GM23338 (cell line): ENCODE measurements at regions not wholly inside any gene's neighbourhood (a gene's known extent, or its start where the extent isn't known, plus 50 kb on each side); places are given as distances from the start of the nearest gene placed in this dataset.

ENCODE experiments used
- ATAC-seq: fragments of 200-7000 bp; cut with Tn5 transposase; 3 replicates; pipeline ENCODE4 v1.9.1; 2020
- DNase-seq: peaks from one replicate; pipeline ENCODE4 v3.0.0-alpha.2; 2015; ENCODE audit warnings: low spot score
- H2AFZ ChIP-seq: fragments of 200-600 bp; sonication (generic); 2 replicates; pipeline ENCODE4 v1.8.0; 2016; ENCODE audit warnings: antibody characterized with exemption, mild to moderate bottlenecking, moderate library complexity
- H3F3A ChIP-seq: fragments of 200-600 bp; sonication (generic); replicated peaks from 2 replicates; pipeline ENCODE4 v1.8.0; 2017; ENCODE audit warnings: antibody characterized with exemption, mixed run types, low read depth
- H3K27ac ChIP-seq: fragments of 200-600 bp; sonication (generic); 2 replicates; pipeline ENCODE4 v1.6.1; 2016; ENCODE audit warnings: low read depth
- H3K27me3 ChIP-seq: fragments of 200-600 bp; sonication (generic); 2 replicates; pipeline ENCODE4 v1.8.0; 2016; ENCODE audit warnings: mild to moderate bottlenecking, mixed run types, moderate library complexity; ENCODE audit not compliant: insufficient read depth
- H3K36me3 ChIP-seq: fragments of 200-600 bp; sonication (generic); 2 replicates; pipeline ENCODE4 v1.8.0; 2016; ENCODE audit warnings: mild to moderate bottlenecking; ENCODE audit not compliant: insufficient read depth
- H3K4me1 ChIP-seq: fragments of 200-600 bp; sonication (generic); 2 replicates; pipeline ENCODE4 v1.8.0; 2016; ENCODE audit warnings: mild to moderate bottlenecking, moderate library complexity; ENCODE audit not compliant: insufficient read depth
- H3K4me2 ChIP-seq: fragments of 200-600 bp; sonication (generic); 2 replicates; pipeline ENCODE4 v1.7.1; 2017; ENCODE audit warnings: mixed run types
- H3K4me3 ChIP-seq: fragments of 200-600 bp; sonication (generic); 2 replicates; pipeline ENCODE4 v1.6.1; 2016; ENCODE audit warnings: mixed run types
- H3K79me2 ChIP-seq: fragments of 200-600 bp; sonication (generic); replicated peaks from 2 replicates; pipeline ENCODE4 v1.8.0; 2017; ENCODE audit warnings: mild to moderate bottlenecking; ENCODE audit not compliant: insufficient read depth
- H3K9me2 ChIP-seq: fragments of 200-600 bp; sonication (generic); 2 replicates; pipeline ENCODE4 v1.8.0; 2017; ENCODE audit not compliant: insufficient read depth
- H4K20me1 ChIP-seq: fragments of 200-600 bp; sonication (generic); replicated peaks from 2 replicates; pipeline ENCODE4 v1.8.0; 2017; ENCODE audit warnings: mild to moderate bottlenecking; ENCODE audit not compliant: insufficient read depth
- H3K27ac Mint-ChIP-seq: 2 replicates; pipeline ENCODE4 v1.8.0; 2020; ENCODE audit warnings: inconsistent platforms, mild to moderate bottlenecking, moderate library complexity, mixed read lengths
- H3K27me3 Mint-ChIP-seq: 3 replicates; pipeline ENCODE4 v1.8.0; 2022; ENCODE audit warnings: low read depth, mild to moderate bottlenecking, moderate library complexity, mixed read lengths, inconsistent platforms; ENCODE audit not compliant: insufficient read depth, poor library complexity
- H3K36me3 Mint-ChIP-seq: 3 replicates; pipeline ENCODE4 v1.8.0; 2021; ENCODE audit warnings: low read depth, mild to moderate bottlenecking, inconsistent platforms, moderate library complexity, mixed read lengths
- H3K4me1 Mint-ChIP-seq: 3 replicates; pipeline ENCODE4 v1.8.0; 2020; ENCODE audit warnings: mild to moderate bottlenecking, inconsistent platforms, mixed read lengths
- H3K4me3 Mint-ChIP-seq: 3 replicates; pipeline ENCODE4 v1.8.0; 2021; ENCODE audit warnings: moderate library complexity, mild to moderate bottlenecking, inconsistent platforms, mixed read lengths
- H3K9me3 Mint-ChIP-seq: 3 replicates; pipeline ENCODE4 v1.8.0; 2020; ENCODE audit warnings: moderate library complexity, mild to moderate bottlenecking, inconsistent platforms, mixed read lengths
- CREB1 ChIP-seq: fragments of 250-450 bp; sonication (Bioruptor Pico); IDR thresholded peaks from 2 replicates; pipeline ENCODE4 v1.5.0; 2020; ENCODE audit warnings: low read depth, mild to moderate bottlenecking, moderate library complexity
- CTCF ChIP-seq, 2 experiments: fragments of 200-600 bp in 1 of 2; sonication (generic) in 1 of 2; conservative IDR thresholded peaks; 2 replicates each; pipeline versions ENCODE4 v1.5.1 to v1.6.1; 2016 to 2017; ENCODE audit warnings: antibody characterized with exemption in 2 of 2, low read depth in 2 of 2, mild to moderate bottlenecking in 2 of 2, moderate library complexity in 1 of 2
- ETS1 ChIP-seq: IDR thresholded peaks from 2 replicates; pipeline ENCODE4 v1.6.1; 2016; ENCODE audit warnings: antibody characterized with exemption
- EZH2 ChIP-seq: fragments of 200-600 bp; sonication (generic); IDR thresholded peaks from one replicate; pipeline ENCODE4 v1.8.0; 2017; ENCODE audit warnings: antibody characterized with exemption, mild to moderate bottlenecking, low read depth; ENCODE audit not compliant: unreplicated experiment
- EZH2phosphoT487 ChIP-seq: fragments of 200-600 bp; sonication (generic); IDR thresholded peaks from one replicate; pipeline ENCODE4 v1.8.1; 2018; ENCODE audit warnings: antibody characterized with exemption; ENCODE audit not compliant: unreplicated experiment
- JUNB ChIP-seq: IDR thresholded peaks from one replicate; pipeline ENCODE4 v1.6.1; 2016; ENCODE audit warnings: antibody characterized with exemption; ENCODE audit not compliant: unreplicated experiment
- POLR2AphosphoS5 ChIP-seq: IDR thresholded peaks from 2 replicates; pipeline ENCODE4 v1.6.1; 2016; ENCODE audit warnings: antibody characterized with exemption, low read depth
- REST ChIP-seq: IDR thresholded peaks from one replicate; pipeline ENCODE4 v1.6.1; 2018; ENCODE audit warnings: antibody characterized with exemption; ENCODE audit not compliant: unreplicated experiment
- ZNF114 ChIP-seq: fragments of 250-450 bp; sonication (Bioruptor Pico); IDR thresholded peaks from 2 replicates; pipeline ENCODE4 v1.5.0; 2020; ENCODE audit warnings: mild to moderate bottlenecking, moderate library complexity
- ZNF331 ChIP-seq: fragments of 250-450 bp; sonication (Bioruptor Pico); IDR thresholded peaks from 2 replicates; pipeline ENCODE4 v1.5.0; 2020; ENCODE audit warnings: low read depth, mild to moderate bottlenecking, moderate library complexity
- ZNF462 ChIP-seq: fragments of 250-450 bp; sonication (Bioruptor Pico); IDR thresholded peaks from 2 replicates; pipeline ENCODE4 v1.5.0; 2020; ENCODE audit warnings: mild to moderate bottlenecking, moderate library complexity

- TF ChIP-seq ZNF462 (CRISPR knock-in tag): no peak
These were observed 296.3 kb downstream of the PREX1 start (continued) for GRCh38 chr20:48531505-48531904.

- H3K4me2 ChIP-seq: no peak overlapping the region
- H3K27ac ChIP-seq: no peak overlapping the region
- Mint-ChIP-seq H3K27ac (no peak overlapping the region), H3K4me1 (no peaks in the 10 kb centered on the region; the same call in 2 of the 3 replicates), H3K4me3 (no peak overlapping the region), H3K27me3 (peaks cover 6% of the 10 kb centered on the region), H3K36me3 (no peaks in the 10 kb centered on the region), H3K9me3 (no peaks in the 10 kb centered on the region)
- ATAC-seq (no peak), DNase-seq (no peak)
- H3K27me3 ChIP-seq: no peaks in the 10 kb centered on the region
- no peaks in the 10 kb centered on the region for H4K20me1 ChIP-seq
- no peaks in the 10 kb centered on the region for H3K79me2 ChIP-seq
- H3K4me1 ChIP-seq: no peaks in the 10 kb centered on the region
- no peak overlapping the region for H2AFZ ChIP-seq
- no peaks in the 10 kb centered on the region for H3K36me3 ChIP-seq
- H3K9me2 ChIP-seq: 0 out of 2 replicates have a peak, but pooled peaks cover 4% of the 10 kb centered on the region
- H3F3A ChIP-seq: no peaks in the 10 kb centered on the region
- H3K4me3 ChIP-seq: no peak overlapping the region
- TF ChIP-seq ZNF114 (CRISPR knock-in tag) (no peak), JUNB (no peak), REST (no peak), CREB1 (CRISPR knock-in tag) (no peak), EZH2phosphoT487 (no peak), CTCF (conservative IDR thresholded peaks at IDR 0.05; ENCODE audit: low read depth in 2 of 2) (no peak), ZNF331 (CRISPR knock-in tag) (no peak), ETS1 (no peak), POLR2AphosphoS5 (no peak), EZH2 (no peak)
These were observed 296.8 kb downstream of the PREX1 start for GRCh38 chr20:48530957-48531356.
